ENCODE measurements at regions not wholly inside any gene's neighbourhood (a gene's known extent, or its start where the extent isn't known, plus 50 kb on each side); places are given as distances from the start of the nearest gene placed in this dataset.

DNA sequence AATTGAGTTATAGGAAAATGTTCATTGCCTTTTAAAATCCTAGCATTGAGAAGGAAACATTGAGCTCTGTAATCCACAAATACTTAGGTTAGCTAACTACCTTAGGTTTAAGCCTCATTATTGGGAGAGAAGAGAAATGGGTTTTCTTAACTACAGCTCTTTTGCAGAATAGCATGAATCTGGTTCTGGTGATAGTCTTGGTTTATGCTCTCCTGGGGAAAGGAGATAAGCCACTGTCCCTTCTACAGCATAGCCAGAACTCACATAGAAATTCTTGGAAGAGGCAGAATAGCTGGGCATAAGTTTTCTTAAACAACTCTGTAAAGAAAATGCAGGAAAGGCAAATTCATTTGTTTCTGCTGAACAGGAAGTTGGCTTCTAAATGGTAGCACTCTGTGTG is 378.6 kb upstream of the CHRM2 start:
- H3K9me1 ChIP-seq (replicated peaks; ENCODE audit: control insufficient read depth, extremely low read depth, insufficient read depth, low read length) = no peaks in the 10 kb centered on the region
- intact Hi-C loops (cut with micrococcal nuclease) (no loop called here), dilution Hi-C loops (cut with MboI; ENCODE audit: extremely low pct_ligation_motif_present, low sequenced_read_pairs) (no loop called here)
- no peak overlapping the region for H3K4me3 ChIP-seq (replicated peaks in 1 of 3; ENCODE audit: insufficient read depth in 1 of 3, low read depth in 1 of 3, low read length in 3 of 3)
- no peak overlapping the region for H3K9ac ChIP-seq (replicated peaks; ENCODE audit: extremely low read depth, insufficient read depth, low read length)
- ChIA-PET POLR2A (no interaction called here), CTCF (no interaction called here)
- no peak overlapping the region for H3K27ac ChIP-seq (ENCODE audit: insufficient read depth, low read depth, low read length)
- no peaks in the 10 kb centered on the region for H3K27me3 ChIP-seq (ENCODE audit: control insufficient read depth in 2 of 2, insufficient read depth in 2 of 2, low read length in 2 of 2)
- no peaks in the 10 kb centered on the region for H3K79me2 ChIP-seq (ENCODE audit: control insufficient read depth, insufficient read depth, low read length)
- no TSS peak for BruUV-seq (replicated peaks)
- TF ChIP-seq FOS (IDR thresholded peaks at IDR 0.05; ENCODE audit: borderline replicate concordance, insufficient read depth, low read length) = no peak
- TF ChIP-seq, protein P1, sequence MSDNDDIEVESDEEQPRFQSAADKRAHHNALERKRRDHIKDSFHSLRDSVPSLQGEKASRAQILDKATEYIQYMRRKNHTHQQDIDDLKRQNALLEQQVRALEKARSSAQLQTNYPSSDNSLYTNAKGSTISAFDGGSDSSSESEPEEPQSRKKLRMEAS (IDR thresholded peaks at IDR 0.05; ENCODE audit: insufficient read depth, insufficient read length) = no peak
- no peak for TF ChIP-seq POLR2AphosphoS5 (IDR thresholded peaks at IDR 0.05; ENCODE audit: insufficient read depth, low read depth, low read length)
- no peak for TF ChIP-seq GATA2 (IDR thresholded peaks at IDR 0.05; ENCODE audit: insufficient read depth, insufficient read length, low read depth, low read length)
- TF ChIP-seq MYC (IDR thresholded peaks at IDR 0.05; ENCODE audit: low read depth, low read length) = no peak
- no peak for TF ChIP-seq POLR2A (IDR thresholded peaks at IDR 0.05; ENCODE audit: low read depth, low read length)
- no peak overlapping the region for H2AFZ ChIP-seq (ENCODE audit: low read depth, low read length)
- no peaks in the 10 kb centered on the region for H3K4me1 ChIP-seq (ENCODE audit: control insufficient read depth, extremely low read depth, insufficient read depth, low read length)
- no peak for FAIRE-seq
- H3K4me2 ChIP-seq (ENCODE audit: insufficient read depth, low read length) = no peak overlapping the region
- no peaks in the 10 kb centered on the region for H4K20me1 ChIP-seq (replicated peaks; ENCODE audit: control insufficient read depth, extremely low read depth, insufficient read depth, low read length)
- H3K9me3 ChIP-seq (replicated peaks; ENCODE audit: control insufficient read depth, insufficient read depth, low read length) = no peaks in the 10 kb centered on the region
- DNase-seq (ENCODE audit: low read depth, low spot score) = no peak
- no peaks in the 10 kb centered on the region for H3K36me3 ChIP-seq (ENCODE audit: control insufficient read depth in 2 of 2, extremely low read depth in 1 of 2, insufficient read depth in 2 of 2, low read length in 2 of 2)

DNA sequence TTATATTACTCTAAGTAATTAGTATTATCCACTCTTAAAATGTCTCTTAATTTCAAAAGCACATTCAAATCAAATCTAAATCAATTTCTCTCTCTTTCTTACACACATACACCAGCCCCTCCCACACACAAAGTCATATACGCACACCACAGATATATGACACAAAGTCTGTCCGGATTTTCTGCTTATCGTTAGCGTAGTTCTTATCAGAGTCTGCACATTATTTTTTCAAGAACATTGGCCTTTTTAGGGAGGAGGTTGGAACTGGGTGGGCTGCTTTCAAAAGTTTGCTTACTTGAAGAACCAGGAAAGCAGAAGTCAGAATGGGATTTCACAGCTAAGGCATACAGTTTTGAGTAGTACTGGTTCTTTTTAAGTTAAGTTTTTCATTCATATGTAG is 387.6 kb upstream of the CHRM2 start:
- dilution Hi-C loops (cut with MboI; ENCODE audit: extremely low pct_ligation_motif_present, low sequenced_read_pairs) (no loop called here), intact Hi-C loops (cut with micrococcal nuclease) (no loop called here)
- ChIA-PET POLR2A (no interaction called here), CTCF (no interaction called here)
- Histone ChIP-seq H3K36me3 (ENCODE audit: control insufficient read depth in 2 of 2, extremely low read depth in 1 of 2, insufficient read depth in 2 of 2, low read length in 2 of 2) (no peaks in the 10 kb centered on the region), H3K4me2 (ENCODE audit: insufficient read depth, low read length) (no peak overlapping the region), H4K20me1 (replicated peaks; ENCODE audit: control insufficient read depth, extremely low read depth, insufficient read depth, low read length) (no peaks in the 10 kb centered on the region), H3K4me1 (ENCODE audit: control insufficient read depth, extremely low read depth, insufficient read depth, low read length) (no peaks in the 10 kb centered on the region), H3K9me3 (replicated peaks; ENCODE audit: control insufficient read depth, insufficient read depth, low read length) (no peaks in the 10 kb centered on the region), H3K27ac (ENCODE audit: insufficient read depth, low read depth, low read length) (no peak overlapping the region), H3K79me2 (ENCODE audit: control insufficient read depth, insufficient read depth, low read length) (no peaks in the 10 kb centered on the region), H3K9ac (replicated peaks; ENCODE audit: extremely low read depth, insufficient read depth, low read length) (no peak overlapping the region), H2AFZ (ENCODE audit: low read depth, low read length) (no peak overlapping the region), H3K9me1 (replicated peaks; ENCODE audit: control insufficient read depth, extremely low read depth, insufficient read depth, low read length) (no peaks in the 10 kb centered on the region), H3K27me3 (ENCODE audit: control insufficient read depth in 2 of 2, insufficient read depth in 2 of 2, low read length in 2 of 2) (no peaks in the 10 kb centered on the region), H3K4me3 (replicated peaks in 1 of 3; ENCODE audit: insufficient read depth in 1 of 3, low read depth in 1 of 3, low read length in 3 of 3) (no peak overlapping the region)
- DNase-seq (ENCODE audit: low read depth, low spot score) (no peak), FAIRE-seq (no peak)
- TF ChIP-seq, protein P2, sequence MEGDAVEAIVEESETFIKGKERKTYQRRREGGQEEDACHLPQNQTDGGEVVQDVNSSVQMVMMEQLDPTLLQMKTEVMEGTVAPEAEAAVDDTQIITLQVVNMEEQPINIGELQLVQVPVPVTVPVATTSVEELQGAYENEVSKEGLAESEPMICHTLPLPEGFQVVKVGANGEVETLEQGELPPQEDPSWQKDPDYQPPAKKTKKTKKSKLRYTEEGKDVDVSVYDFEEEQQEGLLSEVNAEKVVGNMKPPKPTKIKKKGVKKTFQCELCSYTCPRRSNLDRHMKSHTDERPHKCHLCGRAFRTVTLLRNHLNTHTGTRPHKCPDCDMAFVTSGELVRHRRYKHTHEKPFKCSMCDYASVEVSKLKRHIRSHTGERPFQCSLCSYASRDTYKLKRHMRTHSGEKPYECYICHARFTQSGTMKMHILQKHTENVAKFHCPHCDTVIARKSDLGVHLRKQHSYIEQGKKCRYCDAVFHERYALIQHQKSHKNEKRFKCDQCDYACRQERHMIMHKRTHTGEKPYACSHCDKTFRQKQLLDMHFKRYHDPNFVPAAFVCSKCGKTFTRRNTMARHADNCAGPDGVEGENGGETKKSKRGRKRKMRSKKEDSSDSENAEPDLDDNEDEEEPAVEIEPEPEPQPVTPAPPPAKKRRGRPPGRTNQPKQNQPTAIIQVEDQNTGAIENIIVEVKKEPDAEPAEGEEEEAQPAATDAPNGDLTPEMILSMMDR (IDR thresholded peaks at IDR 0.05; ENCODE audit: extremely low read depth in 1 of 2, insufficient read depth in 1 of 2, low read depth in 1 of 2, low read length in 2 of 2) = no peak
- TF ChIP-seq GATA2 (IDR thresholded peaks at IDR 0.05; ENCODE audit: insufficient read depth, insufficient read length, low read depth, low read length) (no peak), EZH2 (IDR thresholded peaks at IDR 0.05; ENCODE audit: borderline replicate concordance, low read depth, low read length, severe bottlenecking) (no peak)
- BruUV-seq (replicated peaks) = no TSS peak

All from endothelial cell of umbilical vein (primary cell).